GM12891 (cell line): ENCODE measurements at regions not wholly inside any gene's neighbourhood (a gene's known extent, or its start where the extent isn't known, plus 50 kb on each side); places are given as distances from the start of the nearest gene placed in this dataset.

Experiments
- PAX5 ChIP-seq: IDR thresholded peaks from 2 replicates; pipeline ENCODE4 v1.6.1; 2011; ENCODE audit warnings: low read length, moderate library complexity, mild to moderate bottlenecking; ENCODE audit not compliant: insufficient read depth, severe bottlenecking
- POLR2A ChIP-seq: IDR thresholded peaks from 2 replicates; pipeline ENCODE4 v1.6.1; 2011; ENCODE audit warnings: low read depth, low read length, control low read depth
- POLR2AphosphoS5 ChIP-seq: IDR thresholded peaks from 2 replicates; pipeline ENCODE4 v1.6.1; 2011; ENCODE audit warnings: low read depth, low read length, control low read depth
- POU2F2 ChIP-seq: IDR thresholded peaks from 2 replicates; pipeline ENCODE4 v1.6.1; 2011; ENCODE audit warnings: low read depth, mild to moderate bottlenecking, control low read depth, low read length, moderate library complexity
- TAF1 ChIP-seq: IDR thresholded peaks from 2 replicates; pipeline ENCODE4 v1.6.1; 2011; ENCODE audit warnings: low read depth, low read length, control low read depth

DNA sequence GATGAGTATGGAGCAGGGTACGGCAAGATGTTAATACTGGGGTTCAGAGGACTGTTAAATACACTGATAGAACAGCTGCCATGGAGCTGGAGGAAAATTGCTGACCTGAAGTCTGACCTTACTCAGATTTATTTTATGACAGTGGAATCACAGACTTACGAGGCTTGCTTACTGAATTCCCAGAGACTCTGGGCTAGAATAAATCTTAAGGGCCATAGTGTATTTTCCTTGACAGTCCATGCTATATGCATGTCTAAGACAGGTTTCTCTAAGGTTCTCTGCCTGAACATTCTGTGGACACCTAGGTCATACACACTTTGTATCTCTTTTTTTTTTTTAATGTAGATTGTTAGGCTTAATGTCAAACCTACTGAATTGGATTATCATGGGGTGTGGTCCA lies 633.2 kb upstream of the ACTRT1 start:
- TF ChIP-seq POLR2AphosphoS5: no peak
- TF ChIP-seq POLR2A: no peak
- no peak for TF ChIP-seq TAF1
- no peak for TF ChIP-seq POU2F2
- TF ChIP-seq PAX5: no peak
